Lower leg skin (tissue), 4 donors: ENCODE measurements at regions not wholly inside any gene's neighbourhood (a gene's known extent, or its start where the extent isn't known, plus 50 kb on each side); places are given as distances from the start of the nearest gene placed in this dataset.

ENCODE experiments used
- DNase-seq, 2 donors: peaks; one replicate each; pipeline ENCODE4 v3.0.0-alpha.2; 2019; ENCODE audit warnings: low spot score in 2 of 2
- H3K4me3 ChIP-seq: fragments of 200-600 bp; sonication (generic); 2 replicates; pipeline ENCODE4 v1.5.1; 2017; ENCODE audit warnings: mild to moderate bottlenecking, low read depth; ENCODE audit not compliant: poor library complexity, severe bottlenecking
- CTCF ChIP-seq, 3 donors: fragments of 450-650 bp; IDR thresholded peaks; one replicate each; pipeline ENCODE4 v1.5.1; 2016; ENCODE audit warnings: antibody characterized with exemption in 3 of 3, mild to moderate bottlenecking in 3 of 3, moderate library complexity in 2 of 3
- POLR2A ChIP-seq, 2 donors: fragments of 450-650 bp; IDR thresholded peaks; one replicate each; pipeline ENCODE4 v1.6.1; 2016 to 2017; ENCODE audit warnings: antibody characterized with exemption in 2 of 2, mild to moderate bottlenecking in 1 of 2, moderate library complexity in 1 of 2
- WGBS, 2 donors: methylation state at CpG; one replicate each; pipeline ENCODE4 v1.1.5; 2018; 5-methylcytosine and 5-hydroxymethylcytosine counted together
- intact Hi-C: fragments of 100-400 bp; cut with DNase I; formaldehyde crosslinking; loops from one replicate; pipeline ENCODE4 v1.15.0; 2023; ENCODE audit warnings: low total_unique reads

- TF ChIP-seq CTCF (IDR thresholded peaks at IDR 0.05) (no peak), POLR2A (IDR thresholded peaks at IDR 0.05) (no peak)
- no peak for DNase-seq
- intact Hi-C loops = loop anchor here (5.0 kb wide), 1 partner anchor 847 kb away; no protein-coding TSS in a partner anchor
- no peak overlapping the region for H3K4me3 ChIP-seq
- 81 to 88% methylated on average over 7 of the region's 7 CpGs for WGBS, 2 donors
Measured at GRCh38 chr13:26155568-26155967, 66.5 kb downstream of the RNF6 start.

DNA sequence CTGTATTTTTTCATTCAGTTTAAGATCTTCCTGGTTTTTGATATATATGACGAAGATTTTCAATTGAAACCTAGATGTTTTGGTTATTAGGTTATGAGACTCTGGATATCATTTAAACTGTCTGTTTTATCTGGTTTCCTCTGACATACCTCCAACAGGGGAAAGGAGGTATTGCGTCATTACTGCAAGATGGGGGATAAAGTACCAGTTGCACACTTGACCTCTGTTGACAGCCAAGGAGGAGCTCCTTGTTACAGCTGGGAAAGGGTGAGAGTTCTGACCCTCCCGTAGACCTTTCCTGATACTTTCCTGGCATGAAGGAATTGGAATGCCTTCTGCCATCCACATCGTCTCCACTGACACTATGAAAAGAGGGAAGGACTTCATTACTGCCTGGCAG is 82.0 kb upstream of the SHISA2 start:
- TF ChIP-seq POLR2A (IDR thresholded peaks at IDR 0.05) (no peak), CTCF (IDR thresholded peaks at IDR 0.05) (no peak)
- WGBS, 2 donors = 89% methylated on average over 4 of the region's 4 CpGs
- no peak overlapping the region for H3K4me3 ChIP-seq
- intact Hi-C loops = no loop called here
- no peak for DNase-seq

GRCh38 chr13:26133286-26133685 is 81.5 kb upstream of the SHISA2 start:
- WGBS, 2 donors = 32 to 36% methylated on average over 2 of the region's 2 CpGs
- intact Hi-C loops = no loop called here
- TF ChIP-seq CTCF (IDR thresholded peaks at IDR 0.05) (no peak), POLR2A (IDR thresholded peaks at IDR 0.05) (no peak)

DNA sequence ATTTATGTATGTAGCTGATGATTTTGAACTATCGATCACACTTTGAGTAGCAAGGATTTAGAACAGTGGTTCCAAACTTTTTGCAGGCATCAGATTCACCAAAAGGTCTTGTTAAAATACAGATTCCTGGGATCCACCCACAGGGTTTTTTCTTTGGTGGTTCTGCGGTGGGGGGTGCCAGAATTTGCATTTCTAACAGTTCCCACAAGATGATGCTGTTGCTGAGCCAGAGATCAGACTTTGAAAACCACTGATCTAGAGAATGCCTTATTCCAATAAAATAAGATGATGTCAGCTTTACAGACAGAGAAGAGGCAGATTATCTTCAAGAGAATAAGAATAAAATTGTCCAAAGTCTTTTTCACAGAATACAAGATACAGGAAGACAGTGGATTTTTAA is 80.9 kb upstream of the SHISA2 start:
- 50 to 53% methylated on average over 2 of the region's 2 CpGs for WGBS, 2 donors
- intact Hi-C loops = no loop called here
- H3K4me3 ChIP-seq = no peak overlapping the region
- TF ChIP-seq POLR2A (IDR thresholded peaks at IDR 0.05) (no peak), CTCF (IDR thresholded peaks at IDR 0.05) (no peak)
- DNase-seq = no peak

More at GRCh38 chr13:26133286-26133685, 81.5 kb upstream of the SHISA2 start:
- no peak for DNase-seq
- H3K4me3 ChIP-seq = no peak overlapping the region

DNA sequence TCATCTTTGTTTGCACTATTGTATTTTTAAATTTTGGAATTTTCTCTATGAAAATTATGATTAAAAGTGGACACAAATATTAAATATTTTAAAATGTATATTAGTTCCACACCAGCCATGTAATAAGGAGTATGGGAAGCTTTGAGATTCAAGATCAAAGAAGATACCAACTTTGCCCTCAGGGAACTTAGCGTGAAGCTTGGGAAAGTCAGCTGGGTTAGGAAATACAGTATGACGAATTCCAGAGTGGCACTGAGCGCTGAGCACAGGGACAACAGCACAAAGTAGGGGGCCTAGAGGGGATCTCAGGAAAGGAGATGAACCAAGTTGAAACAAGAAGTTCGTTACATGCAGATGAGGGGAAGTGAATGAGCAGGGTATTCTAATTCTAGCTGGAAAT is 76.9 kb upstream of the SHISA2 start:
- no peak for TF ChIP-seq POLR2A (IDR thresholded peaks at IDR 0.05)
- no peak for TF ChIP-seq CTCF (IDR thresholded peaks at IDR 0.05)
- DNase-seq = no peak
- no peak overlapping the region for H3K4me3 ChIP-seq
- intact Hi-C loops = no loop called here
- WGBS, 2 donors = 41 to 48% methylated on average over 4 of the region's 4 CpGs

GRCh38 chr13:26117620-26118019 is 65.8 kb upstream of the SHISA2 start:
- DNase-seq = no peak
- no peak overlapping the region for H3K4me3 ChIP-seq
- intact Hi-C loops = no loop called here
- no peak for TF ChIP-seq CTCF (IDR thresholded peaks at IDR 0.05)
- TF ChIP-seq POLR2A (IDR thresholded peaks at IDR 0.05) = no peak
- WGBS, 2 donors = 75 to 84% methylated on average over 6 of the region's 6 CpGs
